CD4-positive, alpha-beta T cell treated with Interleukin-15 for 4 hours (primary cell): ENCODE measurements at regions not wholly inside any gene's neighbourhood (a gene's known extent, or its start where the extent isn't known, plus 50 kb on each side); places are given as distances from the start of the nearest gene placed in this dataset.

ENCODE experiments used
- DNase-seq: peaks from one replicate; pipeline ENCODE4 v3.0.0-alpha.2; 2020; ENCODE audit warnings: low spot score

DNA sequence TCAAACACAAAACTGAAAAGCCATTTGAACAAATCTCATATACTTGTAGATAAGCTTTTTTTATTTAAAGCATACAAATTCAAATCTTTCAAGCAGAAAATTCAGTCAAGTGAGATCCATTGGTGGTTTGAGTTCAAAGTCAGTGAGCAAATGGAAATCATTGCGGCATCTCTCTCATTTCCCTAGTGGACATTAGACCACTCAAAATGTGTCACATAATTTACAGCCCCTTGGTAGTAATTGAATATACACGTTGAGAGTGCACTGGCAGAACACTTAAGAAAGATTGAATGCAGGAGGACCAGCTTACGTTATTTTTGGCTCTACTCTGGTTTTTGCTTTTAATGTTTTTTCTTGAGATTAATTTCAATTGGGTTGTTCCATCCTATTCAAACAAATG is 633.7 kb downstream of the USP25 start:
- no peak for DNase-seq

DNA sequence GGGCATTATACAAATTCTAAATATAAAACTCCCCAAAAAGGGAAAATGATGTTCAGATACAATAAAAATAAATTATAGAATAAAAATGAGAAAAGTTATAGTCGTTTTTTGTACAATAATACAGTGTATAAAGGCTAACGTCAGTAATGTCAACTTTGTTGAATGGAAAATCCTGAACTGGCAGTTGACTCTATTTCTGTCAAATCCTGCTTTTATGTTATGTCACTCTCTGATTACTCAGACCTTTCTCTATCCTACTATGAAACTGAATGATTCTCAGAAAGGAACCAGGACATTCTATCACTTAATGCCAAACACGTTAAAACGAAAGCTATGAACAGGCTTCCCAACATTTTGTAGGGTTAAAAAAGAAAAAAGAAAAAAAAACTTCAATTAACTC is 636.4 kb downstream of the USP25 start:
- DNase-seq, result no peak

DNA sequence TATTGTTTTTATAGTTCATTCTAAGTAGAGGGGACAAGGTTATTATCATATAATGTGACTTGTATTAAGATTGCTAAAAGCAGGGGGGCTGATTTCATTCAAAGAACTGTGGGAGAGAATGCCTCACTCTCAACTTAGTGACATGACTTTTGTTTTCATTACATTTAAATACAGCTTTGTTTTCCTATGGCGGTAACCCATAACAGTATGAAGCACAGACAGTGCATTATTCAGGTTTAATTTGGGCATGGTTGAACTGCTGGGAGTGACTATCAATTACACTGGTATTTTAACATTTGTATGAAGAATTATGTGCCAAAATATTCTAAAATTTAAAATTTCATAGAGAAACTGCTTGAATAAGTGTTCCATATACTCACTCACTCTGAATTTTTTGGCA is 637.3 kb downstream of the USP25 start:
- DNase-seq, result no peak

DNA sequence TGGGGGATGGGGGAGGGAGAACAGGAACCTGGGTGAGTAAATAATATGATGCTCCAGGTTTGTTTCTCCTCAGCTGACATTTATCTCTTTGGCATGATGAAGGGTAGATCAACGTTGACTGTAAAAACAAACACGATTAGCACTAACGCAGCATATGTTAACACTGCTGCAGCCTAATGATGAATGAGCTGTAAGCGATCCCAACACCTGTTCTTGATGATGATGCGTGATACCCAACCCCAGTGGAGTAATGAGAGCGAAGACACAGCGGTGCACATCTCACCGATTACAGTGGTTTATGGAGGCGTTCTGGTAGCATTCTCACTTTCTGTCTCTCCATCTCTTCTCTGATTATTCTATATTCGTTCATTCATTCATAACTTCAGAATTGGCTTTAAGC is 640.4 kb downstream of the USP25 start:
- DNase-seq, result no peak

DNA sequence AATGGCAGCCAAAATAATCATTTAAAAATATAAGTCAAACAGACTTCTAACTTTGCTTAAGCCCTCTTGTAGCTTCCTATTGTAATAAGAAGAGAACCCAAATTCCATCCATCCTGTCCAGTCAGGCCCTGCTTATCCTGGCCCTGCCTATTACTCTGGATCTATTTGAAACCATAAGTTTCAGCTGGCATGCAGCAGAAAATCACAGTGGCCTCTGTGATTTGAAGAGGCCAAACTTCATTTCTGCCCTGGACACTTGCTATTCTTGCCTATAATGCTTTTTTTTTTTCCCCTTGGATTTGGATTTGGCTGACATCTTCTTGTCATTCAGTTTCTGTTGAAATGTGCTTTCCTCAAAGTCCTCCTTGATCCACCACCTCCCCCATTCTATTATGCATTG is 642.8 kb downstream of the USP25 start:
- no peak for DNase-seq

DNA sequence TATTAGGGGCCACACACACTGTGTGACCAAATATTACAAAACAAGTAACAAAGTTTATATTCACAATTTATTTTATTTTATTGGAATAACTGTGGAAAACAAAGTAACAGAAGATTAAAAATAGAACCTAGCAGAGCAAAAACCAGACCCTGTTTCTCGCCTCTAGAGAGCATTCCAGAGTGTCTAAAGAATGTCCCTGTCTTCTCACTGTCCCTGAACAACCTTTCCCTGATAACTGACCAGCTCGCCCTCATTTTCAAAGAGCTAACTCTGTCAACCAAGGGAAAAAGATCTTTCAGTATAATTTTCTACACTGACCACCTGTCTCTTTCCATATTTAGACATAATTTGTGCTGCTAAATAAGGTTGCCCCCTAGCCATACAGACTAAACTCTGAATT is 646.9 kb downstream of the USP25 start:
- DNase-seq, result no peak

DNA sequence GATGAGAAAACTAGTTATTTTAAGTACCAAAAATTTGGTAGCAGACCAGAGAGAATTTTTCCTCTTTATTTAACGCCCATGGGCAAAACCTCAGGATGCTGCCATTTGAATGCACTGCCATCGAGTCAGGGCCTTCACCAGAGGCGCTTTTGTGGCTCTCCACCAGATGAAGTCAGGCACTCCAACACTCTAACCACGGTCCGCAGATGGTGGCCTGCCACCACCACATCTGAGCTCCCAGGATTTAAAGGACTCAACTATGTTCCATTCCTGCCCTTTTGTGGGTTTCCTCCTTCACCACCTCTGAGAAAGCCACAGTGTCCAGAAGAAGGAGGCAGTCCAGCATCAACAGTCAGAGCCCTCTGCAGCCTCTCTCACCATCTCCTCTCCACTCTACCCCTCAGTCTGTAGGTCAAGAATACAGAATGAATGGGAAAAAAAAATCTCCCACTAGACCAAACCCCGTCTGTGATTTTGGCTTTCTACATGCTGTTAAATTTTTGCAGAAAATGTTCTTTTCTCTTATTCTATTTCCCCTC is 647.4 kb downstream of the USP25 start:
- no peak for DNase-seq

DNA sequence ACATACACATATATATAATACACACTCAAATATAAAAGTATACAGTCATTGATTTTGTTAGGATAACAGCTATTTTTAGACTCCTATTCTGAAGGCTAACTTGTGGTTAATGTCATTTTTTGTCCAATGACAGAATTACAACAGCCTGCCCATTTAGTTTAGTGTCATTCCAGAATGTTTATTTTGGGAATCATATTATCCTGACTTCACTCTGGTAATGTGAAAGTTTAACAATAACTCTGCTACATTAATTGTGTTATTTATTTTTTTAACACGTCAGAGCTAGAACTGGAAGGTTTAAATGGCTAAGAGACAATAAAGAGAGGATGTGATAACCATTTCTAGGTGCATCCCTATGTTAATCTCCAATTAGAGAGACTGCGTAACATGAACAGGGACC is 648.1 kb downstream of the USP25 start:
- no peak for DNase-seq

DNA sequence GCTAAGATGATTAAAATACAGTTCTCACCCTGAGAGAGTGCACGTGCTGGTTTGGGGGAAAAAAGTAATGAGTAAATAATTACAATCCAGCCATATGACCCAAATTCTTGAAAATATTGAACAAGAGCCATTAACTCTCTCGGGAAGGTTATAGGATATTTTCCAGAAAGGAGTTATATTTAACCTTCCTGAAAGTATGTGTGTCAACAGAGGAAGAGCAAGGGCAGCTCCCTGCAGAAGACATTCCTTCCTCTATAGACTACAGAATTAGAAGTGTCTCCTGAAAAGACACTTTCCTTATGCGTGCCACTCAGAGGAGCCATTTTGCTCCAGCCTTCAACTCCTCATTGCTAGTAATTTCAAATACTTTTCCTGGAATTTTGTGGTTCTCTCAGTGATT is 648.7 kb downstream of the USP25 start:
- no peak for DNase-seq

DNA sequence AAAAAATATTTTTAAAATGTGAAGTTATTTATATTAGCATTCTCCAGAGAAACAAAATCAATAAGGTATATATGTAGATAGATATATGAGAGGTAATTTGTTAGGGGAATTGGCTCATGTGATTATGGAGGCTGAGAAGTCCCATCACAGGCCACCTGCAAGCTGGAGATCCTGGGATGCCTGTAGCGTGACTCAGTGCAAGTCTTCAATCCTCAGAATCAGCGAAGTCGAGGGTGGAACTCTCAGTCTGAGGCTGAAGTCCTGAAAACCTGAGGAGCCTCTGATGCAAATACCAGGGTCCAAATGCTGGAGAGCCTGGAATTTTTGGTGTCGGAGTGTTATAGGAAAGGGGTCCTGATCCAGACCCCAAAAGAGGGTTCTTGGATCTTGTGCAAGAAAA is 658.5 kb downstream of the USP25 start:
- DNase-seq, result no peak

DNA sequence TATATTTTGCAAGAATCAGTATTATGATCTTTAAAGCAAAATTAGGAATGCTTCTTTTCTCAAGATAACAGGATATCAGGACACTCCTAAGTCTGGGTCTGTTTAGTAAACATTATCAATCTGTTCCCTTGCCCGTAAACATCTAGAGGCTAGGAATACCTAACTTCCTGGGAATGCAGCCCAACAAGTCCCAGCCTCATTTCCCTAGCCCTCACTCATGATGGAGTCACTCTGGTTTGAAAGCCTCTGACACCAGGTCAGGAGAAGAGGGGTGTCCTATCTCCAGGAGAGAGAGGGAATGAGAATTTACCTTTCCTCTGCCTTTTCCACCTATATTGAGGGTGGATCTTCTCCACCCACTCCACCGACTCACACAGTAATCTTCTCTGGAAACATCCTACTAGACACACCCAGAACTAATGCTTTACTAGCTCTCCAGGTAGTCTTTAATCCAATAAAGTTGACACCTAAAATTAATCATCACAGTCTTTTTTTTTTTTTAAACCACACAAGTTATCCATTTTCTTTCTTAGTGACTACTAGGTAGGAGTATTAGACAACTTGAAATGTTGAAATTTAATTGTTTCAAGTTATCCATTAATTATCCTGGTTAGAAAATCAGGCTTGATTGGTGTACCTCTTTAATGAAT is 659.3 kb downstream of the USP25 start:
- no peak for DNase-seq

DNA sequence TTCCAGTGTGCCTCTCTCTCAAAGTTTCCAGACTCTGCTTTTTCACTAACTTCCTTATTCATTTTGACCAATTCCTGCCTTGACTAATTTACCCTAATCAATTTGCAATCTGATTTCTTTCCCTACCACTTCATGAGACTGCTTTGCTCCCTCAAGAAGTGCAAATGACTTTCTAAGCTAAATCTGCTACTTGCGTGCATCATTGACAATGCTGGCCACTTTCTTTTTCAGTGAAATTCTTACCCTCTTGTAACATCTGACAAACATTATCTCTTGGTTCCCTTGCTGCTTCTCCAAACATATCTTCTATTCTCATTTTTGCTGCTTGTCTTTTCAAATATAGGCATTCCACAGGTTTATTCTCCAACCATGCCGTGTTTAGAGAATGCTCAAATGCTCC is 659.9 kb downstream of the USP25 start:
- DNase-seq, result no peak

DNA sequence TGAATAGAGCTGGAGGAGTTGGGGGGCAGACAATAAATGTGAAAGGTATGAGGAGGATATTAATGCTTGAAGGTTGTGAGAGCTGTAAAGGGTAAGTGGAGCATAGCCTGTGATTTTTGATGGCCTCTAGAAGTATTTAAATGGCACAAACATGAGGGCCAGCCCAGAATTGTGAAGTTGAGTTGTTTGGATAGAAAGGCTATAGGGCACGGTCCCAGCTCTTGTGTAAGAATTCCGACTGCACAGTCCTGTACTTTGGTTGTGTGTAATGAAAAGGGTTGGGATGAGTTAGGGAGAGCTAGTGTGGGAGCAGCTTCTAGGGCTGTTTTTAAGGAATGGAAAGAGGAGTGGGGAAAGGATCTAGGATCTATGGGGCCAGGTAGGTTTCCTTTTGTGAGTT is 665.5 kb downstream of the USP25 start:
- no peak for DNase-seq

DNA sequence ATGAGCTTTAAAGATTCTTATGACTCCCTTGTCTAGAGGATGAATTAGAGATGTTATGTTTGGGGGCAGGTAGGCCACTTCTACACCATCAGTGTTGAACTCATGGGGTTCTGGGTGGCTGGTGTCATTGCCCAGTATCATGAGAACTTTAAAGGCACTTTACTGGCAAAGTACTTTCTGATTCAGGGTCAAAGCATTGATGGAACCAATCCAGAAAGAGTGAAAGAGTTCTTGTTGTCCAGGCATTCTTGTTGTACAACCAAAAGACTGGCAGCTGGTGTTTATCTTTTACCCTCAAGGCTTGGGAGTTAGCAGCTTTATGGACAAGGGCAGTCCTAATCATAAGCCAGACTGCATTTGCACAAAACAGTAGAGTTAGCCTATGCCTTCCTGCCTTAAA is 673.0 kb downstream of the USP25 start:
- no peak for DNase-seq

DNA sequence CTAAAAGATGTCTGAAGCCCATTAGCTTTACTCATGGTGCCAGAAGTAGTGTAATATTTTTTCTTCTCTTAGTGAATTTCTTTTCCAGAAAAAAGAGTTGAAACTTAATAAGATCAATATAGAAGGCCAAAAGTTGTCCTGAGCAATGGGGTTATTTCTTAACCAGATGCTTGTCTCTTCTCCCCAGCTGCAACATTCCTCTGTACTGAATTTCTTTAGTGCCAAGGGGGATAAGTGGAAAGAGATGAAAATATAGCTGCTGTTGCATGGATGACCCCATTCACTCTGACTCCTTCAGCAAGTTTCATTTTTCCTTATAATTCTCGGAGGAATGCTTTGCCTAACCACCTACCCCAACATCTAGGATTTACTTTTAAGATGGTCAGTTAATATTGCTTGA is 675.0 kb downstream of the USP25 start:
- no peak for DNase-seq

DNA sequence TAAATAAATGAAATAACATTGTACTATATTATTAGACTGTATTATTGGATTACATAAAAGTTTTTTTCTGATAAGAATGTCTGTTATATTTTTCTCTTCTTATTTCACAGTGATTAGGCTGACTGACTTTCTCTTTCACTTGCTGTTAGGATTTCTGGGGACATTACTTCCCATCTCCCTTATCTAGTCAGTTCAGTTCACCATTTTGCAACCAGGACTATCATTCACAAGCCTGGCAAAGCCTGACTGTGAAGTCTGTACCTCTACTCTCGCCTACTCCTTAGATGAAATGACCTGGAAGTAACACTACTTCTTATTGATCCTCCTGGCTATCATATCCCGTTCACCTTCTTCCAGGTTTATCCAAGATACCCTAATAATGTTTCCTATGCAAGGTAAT is 676.6 kb downstream of the USP25 start:
- no peak for DNase-seq

DNA sequence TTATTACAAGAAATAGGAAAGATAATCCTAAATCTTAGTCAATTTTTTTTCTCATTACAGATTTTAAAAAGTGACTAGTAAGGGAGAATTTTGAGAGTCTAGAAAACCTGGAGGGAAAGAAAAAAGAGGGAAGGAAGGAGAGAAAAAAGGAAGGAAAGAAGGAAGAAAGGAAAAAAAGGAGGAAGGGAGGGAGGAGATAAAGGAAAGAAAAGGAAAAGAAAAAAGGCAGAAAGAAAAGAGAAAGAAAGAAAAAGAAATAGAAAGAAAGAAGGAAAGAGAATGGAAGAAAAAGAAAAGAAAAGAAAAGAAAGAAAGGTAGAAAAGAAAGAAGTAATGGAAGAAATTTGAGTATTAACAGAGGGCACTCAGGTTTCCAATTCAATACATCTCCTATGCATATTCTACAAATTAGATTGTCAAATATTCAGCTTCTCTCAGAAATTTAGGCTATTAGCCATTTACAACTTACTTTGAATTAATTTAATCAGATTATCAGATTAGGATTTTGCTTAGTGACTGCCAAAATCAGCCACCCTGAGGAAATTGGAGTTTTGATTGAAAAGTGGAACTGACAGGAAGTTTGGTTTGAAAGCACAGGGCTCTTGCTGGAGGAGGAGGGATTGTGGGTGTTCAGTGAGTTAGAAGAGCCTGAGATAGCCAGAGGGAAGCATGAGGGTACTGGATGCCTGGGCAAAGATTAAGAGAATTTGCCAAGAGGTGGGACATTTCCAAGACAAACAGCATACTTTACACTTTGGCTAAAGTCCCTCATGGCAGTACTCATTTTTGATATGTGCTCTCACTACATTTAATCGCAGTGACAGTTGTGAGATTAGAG is 677.8 kb downstream of the USP25 start:
- DNase-seq, result no peak

DNA sequence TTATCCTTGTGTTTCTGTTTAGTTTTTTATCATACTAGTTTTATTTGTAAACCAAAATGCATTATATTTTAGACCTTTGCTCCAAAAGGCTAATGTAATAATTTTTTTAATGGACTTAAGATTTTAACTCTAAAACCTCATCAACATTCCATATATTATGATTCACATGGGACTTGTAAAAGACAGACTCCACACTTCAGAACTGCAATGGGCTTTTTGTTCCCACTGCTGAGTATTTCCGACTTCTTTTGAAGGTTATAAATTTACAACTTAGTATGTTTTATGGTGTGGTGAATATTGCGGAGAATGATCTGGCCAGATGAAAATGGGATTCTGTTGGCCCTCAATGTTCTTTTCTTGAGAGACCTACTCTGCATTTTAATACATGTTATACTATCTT is 678.5 kb downstream of the USP25 start:
- DNase-seq, result no peak

DNA sequence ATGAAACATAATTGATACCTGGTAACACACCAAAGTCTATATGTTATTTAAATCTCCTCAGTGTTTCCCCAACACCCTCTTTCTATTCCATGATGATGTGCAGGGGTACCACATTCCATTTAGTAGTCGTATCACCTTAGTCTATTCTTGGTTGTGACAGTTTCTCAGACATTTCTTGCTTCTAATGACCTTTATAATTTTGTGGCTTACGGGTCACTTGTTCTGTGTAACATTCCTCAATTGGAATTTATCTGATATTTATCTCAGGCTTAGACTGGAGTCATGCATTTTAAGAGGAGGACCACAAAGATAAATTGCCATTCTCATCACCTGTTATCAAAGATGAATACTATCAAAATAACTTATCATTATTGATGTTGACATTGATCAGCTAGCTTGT is 679.6 kb downstream of the USP25 start:
- DNase-seq, result no peak

DNA sequence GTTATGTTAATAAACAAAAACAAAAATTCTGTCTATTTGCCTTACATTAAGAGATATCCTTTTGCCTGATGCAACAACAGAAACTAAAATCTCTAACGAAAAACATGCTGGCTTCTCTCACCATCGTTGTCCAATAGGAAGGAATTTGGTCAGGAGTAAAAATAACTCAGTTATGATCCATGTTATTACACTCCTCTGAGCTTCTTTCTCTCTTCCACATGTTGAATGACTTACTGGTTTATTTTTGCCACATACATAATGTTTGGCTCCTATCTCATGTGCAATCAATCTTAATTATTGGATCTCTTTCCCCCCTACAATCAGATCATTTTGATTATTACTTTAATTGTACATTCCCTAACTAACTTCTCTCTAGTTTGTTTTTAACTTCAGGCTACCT is 688.4 kb downstream of the USP25 start:
- DNase-seq, result no peak

DNA sequence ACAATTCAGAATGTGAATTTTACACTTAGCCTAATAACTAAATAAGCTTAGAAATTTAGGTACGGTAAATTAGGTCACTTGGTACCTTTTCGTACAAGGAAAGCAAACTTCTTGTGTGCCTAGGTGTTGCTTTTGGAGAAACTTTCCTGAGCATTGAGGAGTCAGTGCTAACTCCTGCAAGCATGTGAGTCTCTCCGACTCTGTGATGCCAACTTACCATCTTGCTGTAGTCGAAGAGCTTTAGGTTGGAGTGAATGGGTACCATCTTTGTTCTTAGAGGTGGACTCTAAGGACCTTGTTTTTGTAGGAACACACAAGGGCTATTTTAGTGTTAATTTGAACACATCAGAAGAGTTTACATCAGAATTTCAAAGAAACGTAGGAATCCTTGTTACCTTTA is 688.9 kb downstream of the USP25 start:
- no peak for DNase-seq

DNA sequence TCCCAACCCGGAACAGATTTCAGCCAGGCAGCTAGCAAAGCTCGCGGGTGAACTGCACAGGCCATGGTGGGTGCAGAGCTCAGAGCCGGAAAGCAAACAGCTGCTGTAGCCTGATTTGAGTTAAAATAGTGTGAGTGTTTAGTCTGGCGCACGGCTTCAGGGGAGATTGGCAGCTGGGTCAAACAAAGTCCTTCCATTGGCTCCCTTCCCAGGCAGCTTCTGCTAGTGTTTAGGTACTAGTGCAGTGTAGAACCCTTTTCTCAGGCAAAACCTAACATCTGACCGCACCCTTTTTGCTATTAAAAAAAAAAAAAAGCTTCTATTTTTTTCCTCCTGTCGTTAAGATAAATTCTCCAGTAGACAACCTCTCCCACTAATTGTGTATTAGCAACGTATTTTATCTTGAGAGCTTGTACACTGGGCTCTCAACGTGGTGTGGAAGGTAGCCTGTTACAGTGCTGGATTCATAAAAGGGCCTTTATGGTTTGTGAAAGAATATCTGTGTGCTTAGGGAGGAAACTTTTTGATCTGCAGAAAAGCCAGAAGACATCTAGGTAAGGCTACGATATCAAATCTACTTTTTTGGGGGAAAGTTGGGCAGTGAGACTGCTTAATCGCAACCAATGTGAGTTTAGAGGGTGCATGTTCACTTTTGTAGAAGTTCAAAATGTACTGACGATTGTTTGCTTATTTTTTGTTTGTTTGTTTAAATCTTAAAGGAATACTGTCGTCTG is 689.6 kb downstream of the USP25 start:
- DNase-seq, result no peak
